Activated T-cell treated with anti-CD3 and anti-CD28 coated beads for 24 hours (primary cell): ENCODE measurements at regions not wholly inside any gene's neighbourhood (a gene's known extent, or its start where the extent isn't known, plus 50 kb on each side); places are given as distances from the start of the nearest gene placed in this dataset.
"Not testable (repeated sequence)": the region's sequence is repeated elsewhere in the genome, so short reads cannot be mapped to it uniquely, and the experiment has no call there.

Source experiments
- DNase-seq: peaks from one replicate; pipeline ENCODE4 v3.0.0-alpha.2; 2020; ENCODE audit warnings: low read depth

DNA sequence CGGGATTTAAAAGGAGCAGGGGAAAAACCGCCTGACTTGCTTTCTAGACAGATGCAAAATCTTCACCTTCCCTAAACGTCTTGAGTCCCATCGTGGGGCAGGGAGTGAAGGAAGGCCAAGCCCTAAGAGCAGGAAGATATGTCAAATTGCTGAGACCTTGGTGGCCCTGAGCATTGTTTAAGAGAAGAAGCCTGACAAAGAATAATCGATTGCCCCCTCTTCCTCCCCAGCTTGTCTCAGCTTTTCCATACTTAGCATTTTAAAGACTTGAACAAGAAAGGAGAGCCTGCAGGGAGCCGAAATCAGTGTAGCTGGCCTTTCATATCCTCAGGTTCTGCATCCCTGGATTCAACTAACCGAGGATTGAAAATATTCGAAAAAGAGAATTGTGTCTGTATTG lies 157.6 kb upstream of the DLX2 start:
- DNase-seq = no peak

DNA sequence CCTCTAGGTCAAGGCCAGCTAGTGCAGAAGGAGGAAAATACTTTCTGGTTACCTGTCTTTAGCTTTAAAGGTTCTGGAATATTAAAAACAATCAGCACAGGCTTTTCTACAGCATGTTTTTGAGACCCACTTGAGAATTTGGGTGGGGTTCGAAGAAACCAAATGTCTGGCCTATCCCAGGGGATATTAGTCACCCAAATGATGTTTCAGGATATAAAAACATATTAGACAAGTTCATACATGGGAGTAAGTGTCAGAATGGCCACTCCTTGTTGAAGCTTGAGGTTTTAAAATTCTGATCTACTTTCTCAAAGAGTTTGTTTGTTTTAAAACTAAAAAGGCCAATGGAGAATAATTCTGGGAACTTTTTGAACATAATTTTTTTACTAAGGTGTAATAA lies 158.6 kb upstream of the DLX2 start:
- DNase-seq = no peak

- no peak for DNase-seq
Measured at GRCh38 chr2:172262486-172262885, 159.8 kb upstream of the DLX2 start.

- DNase-seq = not testable (repeated sequence)
Measured at GRCh38 chr2:172264820-172265219, 162.1 kb upstream of the DLX2 start.

DNA sequence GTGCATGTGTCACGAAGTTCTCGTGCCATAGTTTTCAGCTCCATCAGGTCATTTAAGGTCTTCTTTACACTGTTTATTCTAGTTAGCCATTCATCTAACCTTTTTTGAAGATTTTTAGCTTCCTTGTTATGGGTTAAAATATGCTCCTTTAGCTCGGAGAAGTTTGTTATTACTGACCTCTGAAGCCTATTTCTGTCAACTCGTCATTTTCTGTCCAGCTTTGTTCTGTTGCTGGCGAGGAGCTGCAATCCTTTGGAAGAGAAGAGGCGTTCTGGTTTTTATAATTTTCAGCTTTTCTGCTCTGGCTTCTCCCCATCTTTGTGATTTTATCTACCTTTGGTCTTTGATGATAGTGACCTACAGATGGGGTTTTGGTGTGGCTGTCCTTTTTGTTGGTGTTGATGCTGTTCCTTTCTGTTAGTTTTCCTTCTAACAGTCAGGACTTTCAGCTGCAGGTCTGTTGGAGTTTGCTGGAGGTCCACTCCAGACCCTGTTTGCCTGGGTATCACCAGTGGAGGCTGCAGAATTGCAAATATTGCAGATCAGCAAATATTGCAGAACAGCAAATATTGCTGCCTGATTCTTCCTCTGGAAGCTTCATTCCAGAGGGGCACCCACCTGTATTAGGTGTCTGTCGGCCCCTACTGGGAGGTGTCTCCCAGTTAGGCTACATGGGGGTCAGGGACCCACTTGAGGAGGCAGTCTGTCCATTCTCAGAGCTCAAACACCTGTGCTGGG lies 157.7 kb upstream of the ITGA6 start:
- not testable (repeated sequence) for DNase-seq

DNA sequence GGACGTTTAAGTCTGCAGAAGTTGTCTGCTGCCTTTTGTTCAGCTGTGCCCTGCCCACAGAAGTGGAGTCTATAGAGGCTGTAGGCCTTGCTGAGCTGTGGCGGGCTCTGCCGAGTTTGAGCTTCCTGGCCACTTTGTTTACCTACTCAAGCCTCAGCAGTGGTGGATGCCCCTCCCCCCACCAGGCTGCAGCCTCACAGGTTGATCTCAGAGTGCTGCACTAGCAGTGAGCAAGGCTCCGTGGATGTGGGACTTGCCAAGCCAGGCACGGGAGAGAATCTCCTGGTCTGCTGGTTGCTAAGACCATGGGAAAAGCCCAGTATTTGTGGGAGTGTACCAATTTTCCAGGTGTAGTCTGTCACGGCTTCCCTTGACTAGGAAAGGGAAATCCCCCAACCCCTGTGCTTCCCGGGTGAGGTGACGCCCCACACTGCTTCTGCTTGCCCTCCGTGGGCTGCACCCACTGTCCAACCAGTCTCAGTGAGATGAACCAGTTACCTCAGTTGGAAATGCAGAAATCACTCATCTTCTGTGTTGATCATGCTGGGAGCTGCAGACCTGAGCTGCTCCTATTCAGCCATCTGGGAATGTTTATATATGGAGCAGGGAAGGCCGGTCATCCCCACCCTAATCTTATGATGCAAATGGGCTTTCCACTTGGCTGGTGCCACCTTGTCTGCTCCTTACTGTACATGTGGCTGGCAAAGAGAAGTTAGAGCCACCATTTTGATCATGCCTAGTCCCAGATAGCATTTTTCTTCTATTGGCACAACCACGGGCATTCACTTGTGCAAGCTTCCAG lies 156.9 kb upstream of the ITGA6 start:
- no peak for DNase-seq

- no peak for DNase-seq
Measured at GRCh38 chr2:172273910-172274571, 153.3 kb upstream of the ITGA6 start.

GRCh38 chr2:172275239-172275638 lies 152.1 kb upstream of the ITGA6 start:
- DNase-seq = no peak

- no peak for DNase-seq
Measured at GRCh38 chr2:172276961-172277360, 150.4 kb upstream of the ITGA6 start.

GRCh38 chr2:172278667-172279066 lies 148.7 kb upstream of the ITGA6 start:
- no peak for DNase-seq

DNA sequence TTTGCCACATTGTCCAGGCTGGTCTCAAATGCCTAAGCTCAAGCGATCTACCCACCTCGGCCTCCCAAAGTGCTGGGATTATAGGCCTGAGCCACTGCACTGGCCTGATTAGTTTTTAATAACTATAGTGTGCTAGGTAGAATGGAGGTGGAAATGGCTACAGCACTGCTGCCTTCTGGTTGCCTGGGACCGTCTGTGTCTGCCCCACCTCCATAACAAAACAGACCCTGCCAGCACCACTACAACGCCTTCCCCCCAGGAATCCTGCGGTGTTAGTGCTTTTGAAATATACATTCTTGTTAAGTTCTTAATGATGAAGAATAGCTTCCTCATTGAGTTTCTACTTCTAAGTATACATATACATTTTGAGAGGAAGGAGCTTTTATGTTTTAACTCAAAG lies 148.2 kb upstream of the ITGA6 start:
- DNase-seq = no peak

DNA sequence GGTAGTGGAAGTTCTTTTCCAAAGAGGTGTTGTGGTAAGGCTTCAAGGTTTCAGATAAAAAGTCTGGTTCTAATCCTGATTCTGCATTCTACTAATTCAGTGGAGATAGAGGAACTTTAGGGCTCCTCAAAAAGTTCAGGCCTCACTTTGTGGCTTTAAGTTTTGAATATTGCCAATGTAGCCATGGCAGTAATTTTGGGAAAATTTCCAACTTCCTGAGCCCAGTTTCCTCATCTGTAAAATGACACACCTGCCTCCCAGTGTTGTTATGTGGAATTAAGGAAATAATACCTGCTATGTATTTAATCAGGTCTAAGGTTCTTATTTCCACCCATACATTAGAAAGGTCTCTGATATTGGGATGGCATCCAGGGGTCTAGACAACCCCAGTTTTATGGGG lies 147.6 kb upstream of the ITGA6 start:
- no peak for DNase-seq

DNA sequence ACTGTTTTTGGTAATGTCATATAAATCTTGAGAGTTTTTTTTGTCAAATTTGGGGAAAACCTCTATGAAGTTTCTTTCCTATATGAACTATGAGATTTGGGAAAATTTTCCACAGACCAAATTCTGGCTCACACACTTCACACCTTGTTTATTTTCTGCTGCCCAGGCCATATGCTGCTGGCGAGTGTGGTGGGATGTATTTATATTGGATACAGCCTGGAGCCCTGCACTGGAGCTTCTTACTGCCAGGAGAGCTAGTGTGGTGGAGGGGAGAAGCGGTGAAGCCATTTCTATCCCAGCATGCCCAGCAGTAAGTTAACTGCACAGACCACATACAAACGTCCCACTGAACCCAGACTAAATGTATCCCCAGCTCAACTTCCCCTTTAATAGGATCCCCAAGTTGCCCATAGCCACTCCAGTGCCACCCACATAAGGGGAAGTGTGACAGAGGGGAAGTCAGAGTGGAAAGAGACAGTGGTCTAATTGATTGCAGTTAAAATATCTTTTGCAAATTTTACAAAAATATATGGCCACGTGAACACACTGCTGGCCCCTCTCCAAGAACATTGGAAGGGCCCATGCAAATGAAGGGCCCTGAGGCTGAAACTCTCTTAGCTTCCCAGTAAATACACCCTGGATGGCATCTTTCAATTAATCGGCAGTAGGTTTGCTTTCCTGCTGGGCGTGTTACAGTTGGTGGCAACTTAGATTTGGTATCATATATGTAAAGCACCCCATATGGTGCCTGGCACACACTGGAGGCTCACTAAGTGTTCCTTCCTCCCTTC lies 146.6 kb upstream of the ITGA6 start:
- DNase-seq = no peak

GRCh38 chr2:172281648-172282570 lies 145.5 kb upstream of the ITGA6 start:
- DNase-seq = no peak

DNA sequence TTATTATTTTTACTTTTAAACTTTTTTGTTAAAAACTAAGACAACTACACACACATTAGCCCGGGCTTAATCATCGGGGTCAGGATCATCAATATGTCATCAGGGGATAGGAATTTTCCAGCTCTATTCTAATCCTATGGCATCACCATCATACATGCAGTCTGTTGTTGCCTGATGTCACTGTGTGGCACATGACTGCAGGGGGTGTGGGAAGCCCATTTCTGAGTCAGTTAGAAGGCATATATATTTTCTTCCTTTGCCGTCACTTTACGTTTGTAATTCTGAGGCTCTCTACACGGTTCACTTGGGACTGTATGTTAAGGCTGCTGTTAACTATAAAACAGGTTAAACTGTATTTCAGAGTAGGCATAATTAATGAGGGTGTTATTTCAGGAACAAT lies 144.4 kb upstream of the ITGA6 start:
- DNase-seq = no peak

GRCh38 chr2:172283476-172283875 lies 143.9 kb upstream of the ITGA6 start:
- no peak for DNase-seq

DNA sequence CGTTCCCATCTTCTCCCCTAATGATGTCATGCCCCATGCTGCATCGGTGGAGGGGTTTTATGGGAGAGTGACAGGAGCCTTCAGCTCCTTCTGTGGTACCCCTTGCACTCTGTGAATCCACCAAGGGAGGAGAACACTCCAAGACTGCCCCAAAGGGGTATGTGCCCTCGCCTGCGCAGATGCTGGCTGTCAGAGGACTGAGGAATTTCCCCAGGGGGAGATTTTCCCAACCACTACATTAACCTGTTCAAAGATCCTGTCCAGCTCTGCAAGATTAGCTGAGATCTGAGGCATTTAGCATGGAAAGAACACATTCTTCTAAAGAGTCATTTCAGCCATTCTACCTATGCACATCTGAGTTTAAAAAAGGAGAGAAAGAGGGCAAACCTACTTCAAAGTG lies 143.2 kb upstream of the ITGA6 start:
- DNase-seq = no peak

- no peak for DNase-seq
Measured at GRCh38 chr2:172285010-172285621, 142.3 kb upstream of the ITGA6 start.

GRCh38 chr2:172285760-172286159 lies 141.6 kb upstream of the ITGA6 start:
- no peak for DNase-seq

DNA sequence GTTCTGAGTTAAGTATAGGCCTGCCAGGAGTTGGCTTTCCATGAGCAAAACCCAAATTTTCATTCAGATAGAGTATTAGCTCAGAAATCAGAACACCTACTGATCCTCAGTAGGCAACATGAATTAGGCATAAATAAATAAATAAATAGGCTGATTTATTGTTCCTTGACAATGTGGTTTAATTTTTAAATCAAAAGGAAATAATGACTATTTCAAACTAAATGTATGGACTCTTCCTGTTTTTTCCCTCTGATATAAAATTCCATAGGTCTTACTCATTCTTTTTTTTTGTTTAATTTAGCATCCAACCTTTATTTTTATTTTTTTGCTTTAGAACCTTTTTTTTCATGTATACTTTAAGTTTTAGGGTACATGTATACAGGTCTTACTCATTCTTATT lies 140.2 kb upstream of the ITGA6 start:
- DNase-seq = no peak
